ENCODE measurements at regions not wholly inside any gene's neighbourhood (a gene's known extent, or its start where the extent isn't known, plus 50 kb on each side); places are given as distances from the start of the nearest gene placed in this dataset.
"Not testable (repeated sequence)": the region's sequence is repeated elsewhere in the genome, so short reads cannot be mapped to it uniquely, and the experiment has no call there.

DNA sequence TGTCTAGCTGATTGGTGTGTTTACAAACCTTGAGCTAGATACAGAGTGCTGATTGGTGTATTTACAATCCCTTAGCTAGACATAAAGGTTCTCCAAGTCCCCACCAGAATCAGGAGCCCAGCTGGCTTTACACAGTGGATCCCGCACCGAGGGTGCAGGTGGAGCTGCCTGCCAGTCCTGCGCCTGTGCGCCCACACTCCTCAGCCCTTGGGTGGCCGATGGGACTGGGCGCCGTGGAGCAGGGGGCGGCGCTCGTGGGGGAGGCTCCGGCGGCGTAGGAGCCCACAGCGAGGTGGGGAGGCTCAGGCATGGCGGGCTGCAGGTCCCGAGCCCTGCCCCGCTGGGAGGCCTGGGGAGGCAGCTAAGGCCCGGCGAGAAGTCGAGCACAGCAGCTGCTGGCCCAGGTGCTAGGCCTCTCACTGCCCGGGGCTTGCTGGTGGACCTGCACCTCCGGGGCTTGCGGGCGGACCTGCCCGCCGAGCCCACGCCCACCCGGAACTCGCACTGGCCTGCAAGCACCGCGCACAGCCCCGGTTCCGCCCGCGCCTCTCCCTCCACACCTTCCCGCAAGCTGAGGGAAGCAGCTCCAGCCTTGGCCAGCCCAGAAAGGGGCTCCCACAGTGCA, 51.0 kb upstream of the CDYL start:
- not testable (repeated sequence) for H3K9me3 ChIP-seq (ENCODE audit: control insufficient read depth in 2 of 2, low read length in 2 of 2); DNase-seq; H3K27me3 ChIP-seq (ENCODE audit: control insufficient read depth, insufficient read depth, low read length); H3K4me1 ChIP-seq (ENCODE audit: control insufficient read depth, insufficient read depth, low read length, poor library complexity, severe bottlenecking); H3K36me3 ChIP-seq (ENCODE audit: control insufficient read depth, insufficient read depth, low read length); H3K4me3 Mint-ChIP-seq; H3K36me3 Mint-ChIP-seq; H3K9me3 Mint-ChIP-seq; ATAC-seq (ENCODE audit: low read depth in 2 of 2); H3K4me1 Mint-ChIP-seq; H3K4me3 ChIP-seq (ENCODE audit: low read depth, low read length); H3K27ac Mint-ChIP-seq; H3K27ac ChIP-seq (ENCODE audit: insufficient read depth, low read length, poor library complexity, severe bottlenecking)
- peaks cover 24% of the 10 kb centered on the region for H3K27me3 Mint-ChIP-seq

DNA sequence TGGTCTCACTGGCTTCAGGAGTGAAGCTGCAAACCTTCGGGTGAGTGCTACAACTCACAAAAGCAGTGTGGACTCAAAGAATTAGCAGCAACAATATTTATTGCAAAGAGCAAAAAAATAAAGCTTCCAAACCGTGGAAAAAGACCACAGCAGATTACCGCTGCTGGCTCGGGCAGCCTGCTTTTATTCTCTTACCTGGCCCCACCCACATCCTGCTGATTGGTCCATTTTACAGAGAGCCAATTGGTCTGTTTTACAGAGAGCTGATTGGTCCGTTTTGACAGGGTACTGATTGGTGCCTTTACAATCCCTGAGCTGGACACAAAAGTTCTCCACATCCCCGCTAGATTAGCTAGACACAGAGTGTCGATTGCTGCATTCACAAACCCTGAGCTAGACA, 51.5 kb upstream of the CDYL start:
- not testable (repeated sequence) for H3K27me3 ChIP-seq (ENCODE audit: control insufficient read depth, insufficient read depth, low read length); H3K27ac Mint-ChIP-seq; H3K36me3 ChIP-seq (ENCODE audit: control insufficient read depth, insufficient read depth, low read length); H3K36me3 Mint-ChIP-seq; H3K9me3 Mint-ChIP-seq; H3K9me3 ChIP-seq (ENCODE audit: control insufficient read depth in 2 of 2, low read length in 2 of 2); ATAC-seq (ENCODE audit: low read depth in 2 of 2); H3K4me1 Mint-ChIP-seq; H3K4me1 ChIP-seq (ENCODE audit: control insufficient read depth, insufficient read depth, low read length, poor library complexity, severe bottlenecking); H3K27ac ChIP-seq (ENCODE audit: insufficient read depth, low read length, poor library complexity, severe bottlenecking); H3K4me3 Mint-ChIP-seq; H3K4me3 ChIP-seq (ENCODE audit: low read depth, low read length); DNase-seq
- H3K27me3 Mint-ChIP-seq: peaks cover 24% of the 10 kb centered on the region

DNA sequence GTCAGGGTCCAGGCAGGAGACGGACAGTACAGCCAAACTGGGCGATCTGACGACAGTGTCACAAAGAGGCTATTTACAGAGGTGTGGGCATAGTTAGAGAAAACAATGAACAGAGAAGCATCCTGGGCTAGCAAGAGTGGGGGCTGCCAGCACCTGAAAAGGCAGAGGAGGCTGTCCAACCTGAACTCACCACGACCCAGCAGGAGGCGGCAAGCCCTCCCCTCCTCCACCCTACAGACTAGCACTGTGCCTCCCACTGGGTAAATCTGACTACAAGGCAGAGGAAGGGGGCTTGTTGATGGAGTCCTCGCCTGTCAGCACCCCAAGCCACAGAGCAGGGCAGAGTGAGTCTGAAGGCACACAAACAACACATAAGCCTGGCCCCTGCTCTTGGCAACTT, 52.8 kb upstream of the CDYL start:
- H3K4me1 ChIP-seq (ENCODE audit: control insufficient read depth, insufficient read depth, low read length, poor library complexity, severe bottlenecking): no peaks in the 10 kb centered on the region
- no peaks in the 10 kb centered on the region for H3K27me3 ChIP-seq (ENCODE audit: control insufficient read depth, insufficient read depth, low read length)
- no peak overlapping the region for H3K27ac Mint-ChIP-seq
- no peak overlapping the region for H3K4me3 ChIP-seq (ENCODE audit: low read depth, low read length)
- H3K9me3 Mint-ChIP-seq: no peaks in the 10 kb centered on the region
- DNase-seq (no peak), ATAC-seq (ENCODE audit: low read depth in 2 of 2) (no peak)
- H3K27me3 Mint-ChIP-seq: peaks cover 17% of the 10 kb centered on the region
- H3K27ac ChIP-seq (ENCODE audit: insufficient read depth, low read length, poor library complexity, severe bottlenecking): no peak overlapping the region
- H3K4me3 Mint-ChIP-seq: no peak overlapping the region
- H3K9me3 ChIP-seq (ENCODE audit: control insufficient read depth in 2 of 2, low read length in 2 of 2): no peaks in the 10 kb centered on the region
- H3K4me1 Mint-ChIP-seq: peaks cover 0 to 4% (median 0%) of the 10 kb centered on the region in 4 donors
- no peaks in the 10 kb centered on the region for H3K36me3 Mint-ChIP-seq
- H3K36me3 ChIP-seq (ENCODE audit: control insufficient read depth, insufficient read depth, low read length): no peaks in the 10 kb centered on the region

DNA sequence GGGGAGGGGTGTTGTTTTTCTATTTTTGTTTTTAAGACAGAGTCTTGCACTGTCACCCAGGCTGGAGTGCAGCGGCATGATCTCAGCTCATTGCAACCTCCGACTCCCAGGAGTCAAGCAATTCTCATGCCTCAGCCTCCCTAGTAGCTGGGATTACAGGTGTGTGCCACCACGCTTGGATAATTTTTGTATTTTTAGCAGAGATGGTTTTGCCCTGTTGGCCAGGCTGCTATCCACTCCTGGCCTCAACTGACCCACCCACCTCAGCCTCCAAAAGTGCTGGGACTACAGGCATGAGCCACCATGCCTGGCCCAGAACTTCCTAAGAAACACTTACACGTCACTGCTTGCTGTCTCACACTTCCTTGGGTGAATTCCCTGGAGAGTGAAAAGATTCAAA, 54.8 kb upstream of the CDYL start:
- not testable (repeated sequence) for H3K9me3 Mint-ChIP-seq; H3K36me3 Mint-ChIP-seq; H3K4me1 ChIP-seq (ENCODE audit: control insufficient read depth, insufficient read depth, low read length, poor library complexity, severe bottlenecking); H3K4me3 Mint-ChIP-seq; H3K27ac Mint-ChIP-seq; H3K36me3 ChIP-seq (ENCODE audit: control insufficient read depth, insufficient read depth, low read length); H3K4me1 Mint-ChIP-seq; H3K27me3 ChIP-seq (ENCODE audit: control insufficient read depth, insufficient read depth, low read length); H3K4me3 ChIP-seq (ENCODE audit: low read depth, low read length); ATAC-seq (ENCODE audit: low read depth in 2 of 2); H3K27ac ChIP-seq (ENCODE audit: insufficient read depth, low read length, poor library complexity, severe bottlenecking); DNase-seq; H3K9me3 ChIP-seq (ENCODE audit: control insufficient read depth in 2 of 2, low read length in 2 of 2)
- peaks cover 12% of the 10 kb centered on the region for H3K27me3 Mint-ChIP-seq

DNA sequence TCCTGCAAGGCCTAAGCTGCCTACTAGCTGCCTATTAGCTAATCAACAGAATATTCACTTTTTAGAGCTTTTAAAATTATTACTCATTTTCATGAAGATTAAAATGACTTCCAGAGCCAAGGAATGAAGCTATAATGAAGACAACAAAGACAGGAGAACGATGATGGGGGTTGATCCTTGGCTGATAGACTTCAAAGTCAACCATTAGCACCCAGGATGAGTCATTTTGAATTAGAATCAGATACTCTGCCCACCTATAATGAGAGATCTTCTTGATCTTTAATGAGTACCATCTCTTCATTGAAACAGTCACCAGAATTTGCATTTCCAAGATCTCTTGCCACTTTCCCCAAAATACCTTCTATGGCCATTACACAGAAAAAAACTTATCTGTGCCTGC, 56.7 kb upstream of the CDYL start:
- Mint-ChIP-seq H3K4me1 (peaks cover 0 to 5% (median 2%) of the 10 kb centered on the region in 4 donors), H3K27ac (no peak overlapping the region), H3K4me3 (no peak overlapping the region), H3K27me3 (peaks cover 14% of the 10 kb centered on the region), H3K36me3 (no peaks in the 10 kb centered on the region), H3K9me3 (peaks cover 0 to 2% (median 0%) of the 10 kb centered on the region in 7 donors)
- no peaks in the 10 kb centered on the region for H3K9me3 ChIP-seq (ENCODE audit: control insufficient read depth in 2 of 2, low read length in 2 of 2)
- H3K27ac ChIP-seq (ENCODE audit: insufficient read depth, low read length, poor library complexity, severe bottlenecking): no peak overlapping the region
- ATAC-seq (ENCODE audit: low read depth in 2 of 2) (no peak), DNase-seq (no peak)
- no peak overlapping the region for H3K4me3 ChIP-seq (ENCODE audit: low read depth, low read length)
- no peaks in the 10 kb centered on the region for H3K36me3 ChIP-seq (ENCODE audit: control insufficient read depth, insufficient read depth, low read length)
- H3K27me3 ChIP-seq (ENCODE audit: control insufficient read depth, insufficient read depth, low read length): no peaks in the 10 kb centered on the region
- no peaks in the 10 kb centered on the region for H3K4me1 ChIP-seq (ENCODE audit: control insufficient read depth, insufficient read depth, low read length, poor library complexity, severe bottlenecking)

DNA sequence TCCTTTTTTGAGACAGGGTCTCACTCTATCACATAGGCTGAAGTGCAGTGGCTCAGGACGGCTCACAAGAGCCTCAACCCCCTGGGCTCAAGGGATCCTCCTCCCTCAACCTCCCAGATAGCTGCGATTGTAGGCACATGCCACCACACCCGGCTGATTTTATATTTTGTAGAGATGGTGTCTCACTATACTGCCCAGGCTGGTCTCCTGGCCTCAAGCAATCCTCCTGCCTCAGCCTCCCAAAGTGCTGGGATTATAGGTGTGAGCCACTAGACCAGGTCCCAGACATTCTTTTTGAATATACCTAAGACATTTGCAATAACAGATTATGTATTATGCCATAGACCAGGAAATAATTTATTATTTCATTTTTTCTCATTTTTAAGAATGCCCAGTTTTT, 58.3 kb upstream of the CDYL start:
- Mint-ChIP-seq H3K36me3 (no peaks in the 10 kb centered on the region), H3K9me3 (peaks cover 0 to 2% (median 0%) of the 10 kb centered on the region in 7 donors), H3K27ac (no peak overlapping the region), H3K4me3 (no peak overlapping the region), H3K4me1 (peaks cover 0 to 5% (median 2%) of the 10 kb centered on the region in 4 donors), H3K27me3 (peaks cover 9% of the 10 kb centered on the region)
- Histone ChIP-seq H3K4me1 (ENCODE audit: control insufficient read depth, insufficient read depth, low read length, poor library complexity, severe bottlenecking) (no peaks in the 10 kb centered on the region), H3K27me3 (ENCODE audit: control insufficient read depth, insufficient read depth, low read length) (no peaks in the 10 kb centered on the region), H3K27ac (ENCODE audit: insufficient read depth, low read length, poor library complexity, severe bottlenecking) (no peak overlapping the region), H3K4me3 (ENCODE audit: low read depth, low read length) (no peak overlapping the region), H3K36me3 (ENCODE audit: control insufficient read depth, insufficient read depth, low read length) (no peaks in the 10 kb centered on the region), H3K9me3 (ENCODE audit: control insufficient read depth in 2 of 2, low read length in 2 of 2) (no peaks in the 10 kb centered on the region)
- ATAC-seq (ENCODE audit: low read depth in 2 of 2) (no peak), DNase-seq (no peak)

DNA sequence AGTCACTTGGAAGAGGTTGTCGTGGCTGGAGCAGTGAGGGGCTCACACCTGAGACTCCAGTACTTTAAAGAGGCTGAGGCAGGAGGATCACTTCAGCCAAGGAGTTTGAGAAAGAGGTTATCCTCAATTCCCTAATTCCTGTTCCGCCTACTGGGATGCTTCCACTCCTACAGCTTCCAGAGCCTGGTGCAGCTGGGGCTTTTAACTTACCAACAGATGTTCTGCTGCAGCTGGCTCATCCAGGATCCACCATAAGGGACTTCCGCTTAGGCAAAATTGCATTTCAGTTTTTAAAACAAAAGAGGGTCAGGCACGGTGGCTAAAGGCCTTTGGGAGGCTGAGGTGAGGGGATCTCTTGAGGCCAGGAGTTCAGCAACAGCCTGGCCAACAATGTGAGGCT, 59.1 kb upstream of the CDYL start:
- Histone ChIP-seq H3K36me3 (ENCODE audit: control insufficient read depth, insufficient read depth, low read length) (no peaks in the 10 kb centered on the region), H3K4me1 (ENCODE audit: control insufficient read depth, insufficient read depth, low read length, poor library complexity, severe bottlenecking) (no peaks in the 10 kb centered on the region), H3K27me3 (ENCODE audit: control insufficient read depth, insufficient read depth, low read length) (no peaks in the 10 kb centered on the region), H3K4me3 (ENCODE audit: low read depth, low read length) (no peak overlapping the region), H3K9me3 (ENCODE audit: control insufficient read depth in 2 of 2, low read length in 2 of 2) (no peaks in the 10 kb centered on the region), H3K27ac (ENCODE audit: insufficient read depth, low read length, poor library complexity, severe bottlenecking) (no peak overlapping the region)
- Mint-ChIP-seq H3K27me3 (peaks cover 9% of the 10 kb centered on the region), H3K36me3 (no peaks in the 10 kb centered on the region), H3K27ac (no peak overlapping the region), H3K9me3 (peaks cover 0 to 3% (median 0%) of the 10 kb centered on the region in 7 donors), H3K4me1 (peaks cover 0 to 5% (median 2%) of the 10 kb centered on the region in 4 donors), H3K4me3 (no peak overlapping the region)
- ATAC-seq (ENCODE audit: low read depth in 2 of 2) (no peak), DNase-seq (no peak)

DNA sequence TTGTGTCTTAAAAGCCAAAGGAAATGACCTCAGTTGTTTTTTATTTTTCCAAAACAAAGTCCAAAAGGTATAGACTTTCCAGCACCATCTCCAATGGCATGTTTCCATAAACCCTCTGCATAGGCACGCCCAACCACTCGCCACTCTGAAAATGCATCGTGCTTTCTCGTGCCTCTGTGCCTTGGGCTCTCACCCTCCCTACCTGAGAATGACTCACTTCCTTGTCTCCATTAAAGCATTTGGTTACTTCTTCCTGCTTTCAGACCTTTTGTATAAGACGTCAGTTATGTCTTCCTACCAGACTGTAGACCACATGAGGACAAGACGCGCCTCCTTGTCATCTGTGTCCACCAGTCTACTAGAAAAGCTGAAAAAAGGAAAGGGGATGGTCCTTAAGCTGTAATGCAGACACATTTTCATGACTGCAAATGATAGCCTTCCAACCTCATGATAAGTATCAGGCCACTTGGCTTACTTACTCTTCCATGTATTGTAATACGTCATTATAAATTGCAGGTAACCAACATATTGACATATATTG, 61.2 kb upstream of the CDYL start:
- Histone ChIP-seq H3K36me3 (ENCODE audit: control insufficient read depth, insufficient read depth, low read length) (no peaks in the 10 kb centered on the region), H3K9me3 (ENCODE audit: control insufficient read depth in 2 of 2, low read length in 2 of 2) (no peaks in the 10 kb centered on the region), H3K4me1 (ENCODE audit: control insufficient read depth, insufficient read depth, low read length, poor library complexity, severe bottlenecking) (no peaks in the 10 kb centered on the region), H3K27ac (ENCODE audit: insufficient read depth, low read length, poor library complexity, severe bottlenecking) (no peak overlapping the region), H3K27me3 (ENCODE audit: control insufficient read depth, insufficient read depth, low read length) (no peaks in the 10 kb centered on the region), H3K4me3 (ENCODE audit: low read depth, low read length) (no peak overlapping the region)
- H3K27me3 Mint-ChIP-seq: peaks cover 4% of the 10 kb centered on the region
- no peak overlapping the region for H3K27ac Mint-ChIP-seq
- DNase-seq (peak in 1 of 3 donors; percentile 6), ATAC-seq (ENCODE audit: low read depth in 2 of 2) (no peak)
- H3K4me3 Mint-ChIP-seq: no peak overlapping the region
- no peaks in the 10 kb centered on the region for H3K36me3 Mint-ChIP-seq
- peaks cover 0 to 4% (median 0%) of the 10 kb centered on the region in 7 donors for H3K9me3 Mint-ChIP-seq
- H3K4me1 Mint-ChIP-seq: peaks cover 0 to 5% (median 2%) of the 10 kb centered on the region in 4 donors
